ENCODE measurements at regions not wholly inside any gene's neighbourhood (a gene's known extent, or its start where the extent isn't known, plus 50 kb on each side); places are given as distances from the start of the nearest gene placed in this dataset.

- H3K36me3 ChIP-seq (replicated peaks in 1 of 2; ENCODE audit: control extremely low read depth in 1 of 2, control insufficient read depth in 1 of 2, extremely low read depth in 1 of 2, insufficient read depth in 2 of 2, low read length in 1 of 2): no peaks in the 10 kb centered on the region
- no peak overlapping the region for H3K27ac Mint-ChIP-seq
- DNase-seq (no peak), ATAC-seq (ENCODE audit: low read depth) (no peak)
- CTCF ChIA-PET: no interaction called here
- no peak overlapping the region for H3K4me3 ChIP-seq (ENCODE audit: control extremely low read depth in 1 of 5, extremely low read depth in 1 of 5, insufficient read depth in 1 of 5, low read depth in 2 of 5, low read length in 4 of 5)
- H3K4me3 Mint-ChIP-seq: no peak overlapping the region
- H3K4me1 Mint-ChIP-seq: no peaks in the 10 kb centered on the region
- H3K79me2 ChIP-seq (ENCODE audit: control insufficient read depth, insufficient read depth, low read length): no peaks in the 10 kb centered on the region
- peaks cover 2% of the 10 kb centered on the region for H3K27me3 Mint-ChIP-seq
- H3K9ac ChIP-seq (ENCODE audit: low read length): no peak overlapping the region
- no peak overlapping the region for H3K4me2 ChIP-seq (replicated peaks; ENCODE audit: low read depth, low read length, poor library complexity, severe bottlenecking)
- POLR2A ChIA-PET: no interaction called here
- H3K27ac ChIP-seq (ENCODE audit: low read length in 2 of 2): no peak overlapping the region
- no CpG with 5 or more reads among the region's 1 CpG for WGBS (ENCODE audit: insufficient coverage)
- intact Hi-C loops (cut with micrococcal nuclease): no loop called here
- H3K9me3 Mint-ChIP-seq (ENCODE audit: insufficient read depth): no peaks in the 10 kb centered on the region
- H3K27me3 ChIP-seq (replicated peaks in 1 of 4; ENCODE audit: control extremely low read depth in 1 of 4, control insufficient read depth in 3 of 4, insufficient read depth in 4 of 4, low read length in 3 of 4): no peaks in the 10 kb centered on the region
- H3K9me3 ChIP-seq (ENCODE audit: control extremely low read depth in 1 of 3, control insufficient read depth in 2 of 3, insufficient read depth in 1 of 3, low read length in 2 of 3): peaks cover 0 to 3% (median 1%) of the 10 kb centered on the region in 3 donors
- no peak overlapping the region for H2AFZ ChIP-seq (ENCODE audit: insufficient read depth, low read depth, low read length, poor library complexity, severe bottlenecking)
- no peak for TF ChIP-seq EZH2 (IDR thresholded peaks at IDR 0.05; ENCODE audit: borderline replicate concordance, insufficient read depth, low read depth, low read length, poor library complexity, severe bottlenecking)
- TF ChIP-seq, protein P1, sequence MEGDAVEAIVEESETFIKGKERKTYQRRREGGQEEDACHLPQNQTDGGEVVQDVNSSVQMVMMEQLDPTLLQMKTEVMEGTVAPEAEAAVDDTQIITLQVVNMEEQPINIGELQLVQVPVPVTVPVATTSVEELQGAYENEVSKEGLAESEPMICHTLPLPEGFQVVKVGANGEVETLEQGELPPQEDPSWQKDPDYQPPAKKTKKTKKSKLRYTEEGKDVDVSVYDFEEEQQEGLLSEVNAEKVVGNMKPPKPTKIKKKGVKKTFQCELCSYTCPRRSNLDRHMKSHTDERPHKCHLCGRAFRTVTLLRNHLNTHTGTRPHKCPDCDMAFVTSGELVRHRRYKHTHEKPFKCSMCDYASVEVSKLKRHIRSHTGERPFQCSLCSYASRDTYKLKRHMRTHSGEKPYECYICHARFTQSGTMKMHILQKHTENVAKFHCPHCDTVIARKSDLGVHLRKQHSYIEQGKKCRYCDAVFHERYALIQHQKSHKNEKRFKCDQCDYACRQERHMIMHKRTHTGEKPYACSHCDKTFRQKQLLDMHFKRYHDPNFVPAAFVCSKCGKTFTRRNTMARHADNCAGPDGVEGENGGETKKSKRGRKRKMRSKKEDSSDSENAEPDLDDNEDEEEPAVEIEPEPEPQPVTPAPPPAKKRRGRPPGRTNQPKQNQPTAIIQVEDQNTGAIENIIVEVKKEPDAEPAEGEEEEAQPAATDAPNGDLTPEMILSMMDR (IDR thresholded peaks at IDR 0.05): no peak
- no peaks in the 10 kb centered on the region for H3K4me1 ChIP-seq (ENCODE audit: control insufficient read depth in 2 of 2, insufficient read depth in 2 of 2, low read length in 2 of 2)
- H4K20me1 ChIP-seq (ENCODE audit: control insufficient read depth, insufficient read depth, low read length, poor library complexity, severe bottlenecking): no peaks in the 10 kb centered on the region
Measured at GRCh38 chr3:38916706-38917105, 100.7 kb upstream of the SCN10A start.

DNA sequence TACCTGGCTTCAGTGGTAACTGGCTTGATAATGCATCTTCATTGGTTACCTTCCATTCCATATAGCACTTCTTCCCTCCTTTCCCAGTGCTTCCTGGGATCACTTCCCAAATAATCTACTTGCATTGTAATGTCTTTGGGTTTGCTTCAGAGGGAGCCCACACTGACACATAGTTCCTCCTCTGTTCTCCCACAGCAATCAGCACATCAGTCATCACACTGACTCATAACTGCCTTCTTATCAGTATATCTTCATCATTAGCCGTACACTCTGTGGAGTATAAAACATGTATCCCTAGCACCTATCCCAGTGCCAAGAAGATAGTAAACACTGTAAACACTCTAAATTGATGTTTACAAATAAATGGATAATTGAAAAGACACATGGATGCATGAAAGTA, 91.4 kb upstream of the SCN10A start:
- no peaks in the 10 kb centered on the region for H3K9me3 ChIP-seq (ENCODE audit: control extremely low read depth in 1 of 3, control insufficient read depth in 2 of 3, insufficient read depth in 1 of 3, low read length in 2 of 3)
- ATAC-seq (ENCODE audit: low read depth) (no peak), DNase-seq (no peak)
- intact Hi-C loops (cut with micrococcal nuclease): no loop called here
- Mint-ChIP-seq H3K27ac (no peak overlapping the region), H3K4me3 (no peak overlapping the region), H3K9me3 (ENCODE audit: insufficient read depth) (no peaks in the 10 kb centered on the region), H3K27me3 (peaks cover 6% of the 10 kb centered on the region), H3K4me1 (no peaks in the 10 kb centered on the region)
- ChIA-PET POLR2A (no interaction called here), CTCF (no interaction called here)
- H4K20me1 ChIP-seq (ENCODE audit: control insufficient read depth, insufficient read depth, low read length, poor library complexity, severe bottlenecking): no peaks in the 10 kb centered on the region
- H3K4me2 ChIP-seq (replicated peaks; ENCODE audit: low read depth, low read length, poor library complexity, severe bottlenecking): no peak overlapping the region
- WGBS (ENCODE audit: insufficient coverage): no CpG with 5 or more reads among the region's 1 CpG
- H3K79me2 ChIP-seq (ENCODE audit: control insufficient read depth, insufficient read depth, low read length): no peaks in the 10 kb centered on the region
- H3K4me3 ChIP-seq (ENCODE audit: control extremely low read depth in 1 of 5, extremely low read depth in 1 of 5, insufficient read depth in 1 of 5, low read depth in 2 of 5, low read length in 4 of 5): no peak overlapping the region
- no peaks in the 10 kb centered on the region for H3K4me1 ChIP-seq (ENCODE audit: control insufficient read depth in 2 of 2, insufficient read depth in 2 of 2, low read length in 2 of 2)
- no peak overlapping the region for H3K9ac ChIP-seq (ENCODE audit: low read length)
- no peaks in the 10 kb centered on the region for H3K36me3 ChIP-seq (replicated peaks in 1 of 2; ENCODE audit: control extremely low read depth in 1 of 2, control insufficient read depth in 1 of 2, extremely low read depth in 1 of 2, insufficient read depth in 2 of 2, low read length in 1 of 2)
- no peak overlapping the region for H2AFZ ChIP-seq (ENCODE audit: insufficient read depth, low read depth, low read length, poor library complexity, severe bottlenecking)
- peaks cover 0 to 5% (median 0%) of the 10 kb centered on the region in 4 experiments for H3K27me3 ChIP-seq (replicated peaks in 1 of 4; ENCODE audit: control extremely low read depth in 1 of 4, control insufficient read depth in 3 of 4, insufficient read depth in 4 of 4, low read length in 3 of 4)
- H3K27ac ChIP-seq (ENCODE audit: low read length in 2 of 2): no peak overlapping the region
- no peak for TF ChIP-seq EZH2 (IDR thresholded peaks at IDR 0.05; ENCODE audit: borderline replicate concordance, insufficient read depth, low read depth, low read length, poor library complexity, severe bottlenecking)
- TF ChIP-seq, protein P1 (IDR thresholded peaks at IDR 0.05): no peak

All from B cell (primary cell).